ENCODE measurements at regions not wholly inside any gene's neighbourhood (a gene's known extent, or its start where the extent isn't known, plus 50 kb on each side); places are given as distances from the start of the nearest gene placed in this dataset.

GRCh38 chr22:34897126-34897525 is 168.8 kb upstream of the ISX start:
- no peak for TF ChIP-seq CTCF (conservative IDR thresholded peaks at IDR 0.05; ENCODE audit: low read depth, low read length)
- no peak for DNase-seq (ENCODE audit: low read depth)

GRCh38 chr22:34902335-34902734 is 163.6 kb upstream of the ISX start:
- H3K4me3 ChIP-seq (ENCODE audit: low read length), result no peak overlapping the region
- DNase-seq (ENCODE audit: low read depth), result no peak
- TF ChIP-seq CTCF (conservative IDR thresholded peaks at IDR 0.05; ENCODE audit: low read depth, low read length), result no peak

More at GRCh38 chr22:34897126-34897525, 168.8 kb upstream of the ISX start:
- no peak overlapping the region for H3K4me3 ChIP-seq (ENCODE audit: low read length)

- no peak for DNase-seq (ENCODE audit: low read depth)
- no peak overlapping the region for H3K4me3 ChIP-seq (ENCODE audit: low read length)
- TF ChIP-seq CTCF (conservative IDR thresholded peaks at IDR 0.05; ENCODE audit: low read depth, low read length), result no peak
Measured at GRCh38 chr22:34903416-34903815, 162.5 kb upstream of the ISX start.

GRCh38 chr22:34904486-34904885 is 161.5 kb upstream of the ISX start:
- no peak for DNase-seq (ENCODE audit: low read depth)
- TF ChIP-seq CTCF (conservative IDR thresholded peaks at IDR 0.05; ENCODE audit: low read depth, low read length), result no peak
- no peak overlapping the region for H3K4me3 ChIP-seq (ENCODE audit: low read length)

- H3K4me3 ChIP-seq (ENCODE audit: low read length), result no peak overlapping the region
- no peak for TF ChIP-seq CTCF (conservative IDR thresholded peaks at IDR 0.05; ENCODE audit: low read depth, low read length)
- no peak for DNase-seq (ENCODE audit: low read depth)
Measured at GRCh38 chr22:34913826-34914225, 152.1 kb upstream of the ISX start.

- H3K4me3 ChIP-seq (ENCODE audit: low read length), result no peak overlapping the region
- no peak for DNase-seq (ENCODE audit: low read depth)
- no peak for TF ChIP-seq CTCF (conservative IDR thresholded peaks at IDR 0.05; ENCODE audit: low read depth, low read length)
Measured at GRCh38 chr22:34914846-34915245, 151.1 kb upstream of the ISX start.

GRCh38 chr22:34917239-34917638 is 148.7 kb upstream of the ISX start:
- TF ChIP-seq CTCF (conservative IDR thresholded peaks at IDR 0.05; ENCODE audit: low read depth, low read length), result no peak
- H3K4me3 ChIP-seq (ENCODE audit: low read length), result no peak overlapping the region
- no peak for DNase-seq (ENCODE audit: low read depth)

Data from retinal pigment epithelial cell (primary cell).